Muscle of leg (tissue), 3 donors: ENCODE measurements at regions not wholly inside any gene's neighbourhood (a gene's known extent, or its start where the extent isn't known, plus 50 kb on each side); places are given as distances from the start of the nearest gene placed in this dataset.

ENCODE experiments used
- DNase-seq: peaks from one replicate; pipeline ENCODE4 v3.0.0; 2013
- H3K27ac ChIP-seq: one replicate; pipeline ENCODE4 v1.5.1; 2013; ENCODE audit warnings: mild to moderate bottlenecking, low read length, control low read depth
- H3K27me3 ChIP-seq: one replicate; pipeline ENCODE4 v1.6.1; 2013; ENCODE audit warnings: low read length; ENCODE audit not compliant: control insufficient read depth, insufficient read depth
- H3K36me3 ChIP-seq: one replicate; pipeline ENCODE4 v1.6.1; 2013; ENCODE audit warnings: low read length; ENCODE audit not compliant: control insufficient read depth, insufficient read depth
- H3K4me1 ChIP-seq: one replicate; pipeline ENCODE4 v1.6.1; 2013; ENCODE audit warnings: low read length; ENCODE audit not compliant: control insufficient read depth, insufficient read depth
- H3K4me3 ChIP-seq: one replicate; pipeline ENCODE4 v1.5.1; 2013; ENCODE audit warnings: low read length, control low read depth
- H3K9me3 ChIP-seq: replicated peaks from 2 replicates; pipeline ENCODE4 v1.6.1; 2013; ENCODE audit warnings: low read depth, low read length; ENCODE audit not compliant: control insufficient read depth
- WGBS: methylation state at CpG from one replicate; pipeline ENCODE4 v1.1.5; 2013; ENCODE audit warnings: missing lambda C conversion rate; ENCODE audit not compliant: insufficient coverage; 5-methylcytosine and 5-hydroxymethylcytosine counted together

GRCh38 chr7:123292227-123292626, 92.5 kb upstream of the SLC13A1 start:
- Histone ChIP-seq H3K4me1 (no peaks in the 10 kb centered on the region), H3K36me3 (no peaks in the 10 kb centered on the region), H3K27me3 (no peaks in the 10 kb centered on the region), H3K9me3 (no peaks in the 10 kb centered on the region), H3K27ac (no peak overlapping the region), H3K4me3 (no peak overlapping the region)
- DNase-seq = no peak
- WGBS = no CpG with 5 or more reads among the region's 1 CpG

- Histone ChIP-seq H3K9me3 (no peaks in the 10 kb centered on the region), H3K4me3 (no peak overlapping the region), H3K27ac (no peak overlapping the region), H3K36me3 (no peaks in the 10 kb centered on the region), H3K4me1 (no peaks in the 10 kb centered on the region), H3K27me3 (no peaks in the 10 kb centered on the region)
- DNase-seq = no peak
Measured at GRCh38 chr7:123289200-123289599, 89.4 kb upstream of the SLC13A1 start.

- H3K4me1 ChIP-seq = no peaks in the 10 kb centered on the region
- H3K36me3 ChIP-seq = no peaks in the 10 kb centered on the region
- DNase-seq = no peak
- no peak overlapping the region for H3K27ac ChIP-seq
- WGBS = 59% methylated on average over 3 of the region's 7 CpGs
- no peaks in the 10 kb centered on the region for H3K9me3 ChIP-seq
- H3K27me3 ChIP-seq = no peaks in the 10 kb centered on the region
- H3K4me3 ChIP-seq = no peak overlapping the region
Measured at GRCh38 chr7:123285076-123285700, 85.4 kb upstream of the SLC13A1 start.

- H3K27me3 ChIP-seq = no peaks in the 10 kb centered on the region
- H3K36me3 ChIP-seq = no peaks in the 10 kb centered on the region
- H3K9me3 ChIP-seq = no peaks in the 10 kb centered on the region
- no peaks in the 10 kb centered on the region for H3K4me1 ChIP-seq
- WGBS = no CpG with 5 or more reads among the region's 1 CpG
- H3K27ac ChIP-seq = no peak overlapping the region
- no peak for DNase-seq
- no peak overlapping the region for H3K4me3 ChIP-seq
Measured at GRCh38 chr7:123283373-123283772, 83.6 kb upstream of the SLC13A1 start.

- no peak for DNase-seq
- Histone ChIP-seq H3K27ac (no peak overlapping the region), H3K9me3 (no peaks in the 10 kb centered on the region), H3K4me3 (no peak overlapping the region), H3K36me3 (no peaks in the 10 kb centered on the region), H3K27me3 (no peaks in the 10 kb centered on the region), H3K4me1 (no peaks in the 10 kb centered on the region)
Measured at GRCh38 chr7:123282181-123282580, 82.4 kb upstream of the SLC13A1 start.

GRCh38 chr7:123279949-123280348, 80.2 kb upstream of the SLC13A1 start:
- H3K4me1 ChIP-seq = no peaks in the 10 kb centered on the region
- no peaks in the 10 kb centered on the region for H3K9me3 ChIP-seq
- no peak overlapping the region for H3K4me3 ChIP-seq
- H3K27me3 ChIP-seq = no peaks in the 10 kb centered on the region
- DNase-seq = no peak
- no peak overlapping the region for H3K27ac ChIP-seq
- no peaks in the 10 kb centered on the region for H3K36me3 ChIP-seq

- peak; percentile 33 for DNase-seq
- no peaks in the 10 kb centered on the region for H3K4me1 ChIP-seq
- no peak overlapping the region for H3K4me3 ChIP-seq
- no peaks in the 10 kb centered on the region for H3K27me3 ChIP-seq
- H3K9me3 ChIP-seq = no peaks in the 10 kb centered on the region
- WGBS = no CpG with 5 or more reads among the region's 2 CpGs
- H3K36me3 ChIP-seq = no peaks in the 10 kb centered on the region
- H3K27ac ChIP-seq = no peak overlapping the region
Measured at GRCh38 chr7:123275036-123275753, 75.4 kb upstream of the SLC13A1 start.

- H3K27me3 ChIP-seq = no peaks in the 10 kb centered on the region
- DNase-seq = no peak
- 100% methylated on average over 2 of the region's 4 CpGs for WGBS
- H3K27ac ChIP-seq = no peak overlapping the region
- H3K4me3 ChIP-seq = no peak overlapping the region
- H3K9me3 ChIP-seq = no peaks in the 10 kb centered on the region
- no peaks in the 10 kb centered on the region for H3K36me3 ChIP-seq
- no peaks in the 10 kb centered on the region for H3K4me1 ChIP-seq
Measured at GRCh38 chr7:123273185-123273584, 73.4 kb upstream of the SLC13A1 start.

- H3K36me3 ChIP-seq = no peaks in the 10 kb centered on the region
- no peaks in the 10 kb centered on the region for H3K4me1 ChIP-seq
- H3K9me3 ChIP-seq = no peaks in the 10 kb centered on the region
- no peak overlapping the region for H3K27ac ChIP-seq
- no peak for DNase-seq
- H3K27me3 ChIP-seq = no peaks in the 10 kb centered on the region
- no CpG with 5 or more reads among the region's 2 CpGs for WGBS
- H3K4me3 ChIP-seq = no peak overlapping the region
Measured at GRCh38 chr7:123271856-123272255, 72.1 kb upstream of the SLC13A1 start.

- H3K27me3 ChIP-seq = no peaks in the 10 kb centered on the region
- no peak overlapping the region for H3K4me3 ChIP-seq
- no peak for DNase-seq
- no peaks in the 10 kb centered on the region for H3K9me3 ChIP-seq
- no peaks in the 10 kb centered on the region for H3K36me3 ChIP-seq
- 75% methylated on average over 1 of the region's 3 CpGs for WGBS
- H3K27ac ChIP-seq = no peak overlapping the region
- no peaks in the 10 kb centered on the region for H3K4me1 ChIP-seq
Measured at GRCh38 chr7:123271231-123271630, 71.5 kb upstream of the SLC13A1 start.

GRCh38 chr7:123270570-123270969, 70.8 kb upstream of the SLC13A1 start:
- DNase-seq = no peak
- Histone ChIP-seq H3K9me3 (no peaks in the 10 kb centered on the region), H3K4me1 (no peaks in the 10 kb centered on the region), H3K4me3 (no peak overlapping the region), H3K27me3 (no peaks in the 10 kb centered on the region), H3K36me3 (no peaks in the 10 kb centered on the region), H3K27ac (no peak overlapping the region)
- no CpG with 5 or more reads among the region's 1 CpG for WGBS
